Stomach (tissue), 4 donors: ENCODE measurements at regions not wholly inside any gene's neighbourhood (a gene's known extent, or its start where the extent isn't known, plus 50 kb on each side); places are given as distances from the start of the nearest gene placed in this dataset.

Experiments
- EP300 ChIP-seq: sonication (generic); formaldehyde crosslinking; IDR thresholded peaks from one replicate; pipeline ENCODE4 v1.6.1; 2017; ENCODE audit warnings: antibody characterized with exemption
- POLR2AphosphoS5 ChIP-seq, 3 donors: sonication (generic); formaldehyde crosslinking; IDR thresholded peaks; one replicate each; pipeline ENCODE4 v1.6.1; 2016; ENCODE audit warnings: antibody characterized with exemption in 3 of 3
- TF ChIP-seq, protein P1 (sequence below), 7 experiments: fragments of 450-650 bp in 4 of 7; fragments of 200-600 bp in 3 of 7; sonication (generic) in 3 of 7; IDR thresholded peaks; one replicate each; pipeline ENCODE4 v1.5.1; 2016 to 2019; ENCODE audit warnings: antibody characterized with exemption in 7 of 7, control low read depth in 2 of 7, mild to moderate bottlenecking in 1 of 7

DNA sequence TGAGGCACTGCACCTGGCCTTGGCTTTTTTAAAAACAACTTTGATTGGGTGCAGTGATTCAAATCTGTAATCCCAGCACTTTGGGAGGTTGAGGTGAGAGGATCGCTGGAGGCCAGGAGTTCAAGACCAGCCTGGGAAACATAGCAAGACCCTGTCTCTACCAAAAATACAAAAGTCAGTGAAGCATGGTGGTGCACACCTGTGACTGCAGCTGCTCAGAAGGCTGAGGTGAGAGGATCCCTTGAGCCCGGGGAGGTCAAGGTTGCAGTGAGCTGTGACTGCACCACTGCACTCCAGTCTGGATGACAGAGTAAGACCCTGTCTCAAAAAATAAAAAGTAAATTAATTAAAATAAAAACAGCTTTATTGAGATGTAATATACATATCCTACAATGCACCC is 84.9 kb downstream of the NPTX2 start:
- TF ChIP-seq, protein P1, sequence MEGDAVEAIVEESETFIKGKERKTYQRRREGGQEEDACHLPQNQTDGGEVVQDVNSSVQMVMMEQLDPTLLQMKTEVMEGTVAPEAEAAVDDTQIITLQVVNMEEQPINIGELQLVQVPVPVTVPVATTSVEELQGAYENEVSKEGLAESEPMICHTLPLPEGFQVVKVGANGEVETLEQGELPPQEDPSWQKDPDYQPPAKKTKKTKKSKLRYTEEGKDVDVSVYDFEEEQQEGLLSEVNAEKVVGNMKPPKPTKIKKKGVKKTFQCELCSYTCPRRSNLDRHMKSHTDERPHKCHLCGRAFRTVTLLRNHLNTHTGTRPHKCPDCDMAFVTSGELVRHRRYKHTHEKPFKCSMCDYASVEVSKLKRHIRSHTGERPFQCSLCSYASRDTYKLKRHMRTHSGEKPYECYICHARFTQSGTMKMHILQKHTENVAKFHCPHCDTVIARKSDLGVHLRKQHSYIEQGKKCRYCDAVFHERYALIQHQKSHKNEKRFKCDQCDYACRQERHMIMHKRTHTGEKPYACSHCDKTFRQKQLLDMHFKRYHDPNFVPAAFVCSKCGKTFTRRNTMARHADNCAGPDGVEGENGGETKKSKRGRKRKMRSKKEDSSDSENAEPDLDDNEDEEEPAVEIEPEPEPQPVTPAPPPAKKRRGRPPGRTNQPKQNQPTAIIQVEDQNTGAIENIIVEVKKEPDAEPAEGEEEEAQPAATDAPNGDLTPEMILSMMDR (IDR thresholded peaks at IDR 0.05): no peak
- TF ChIP-seq POLR2AphosphoS5 (IDR thresholded peaks at IDR 0.05) (no peak), EP300 (no peak)
